ENCODE measurements at regions not wholly inside any gene's neighbourhood (a gene's known extent, or its start where the extent isn't known, plus 50 kb on each side); places are given as distances from the start of the nearest gene placed in this dataset.

DNA sequence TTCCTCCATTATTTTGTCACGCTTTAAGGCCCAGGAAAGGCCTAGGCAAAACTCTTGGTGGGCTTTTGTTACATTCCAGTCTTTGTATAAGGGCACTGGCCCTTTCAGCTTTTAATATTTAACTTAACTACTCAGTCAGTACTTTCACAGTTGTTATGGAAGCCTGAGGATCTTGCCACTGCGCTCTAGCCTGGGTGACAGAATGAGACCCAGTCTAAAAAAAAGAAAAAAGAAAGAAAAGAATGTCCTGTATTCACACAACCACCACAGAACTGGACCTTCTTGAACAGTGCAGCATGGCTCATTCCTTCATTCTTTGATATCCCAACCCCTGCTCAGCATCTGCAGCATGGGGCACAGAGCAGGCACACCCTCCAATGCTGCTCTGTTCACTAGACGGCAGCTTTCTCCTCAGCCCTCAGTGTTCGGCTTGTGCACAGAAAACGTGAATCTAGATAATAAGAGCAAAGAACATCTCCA, 59.6 kb upstream of the EPCAM start:
- TF ChIP-seq, protein P1, sequence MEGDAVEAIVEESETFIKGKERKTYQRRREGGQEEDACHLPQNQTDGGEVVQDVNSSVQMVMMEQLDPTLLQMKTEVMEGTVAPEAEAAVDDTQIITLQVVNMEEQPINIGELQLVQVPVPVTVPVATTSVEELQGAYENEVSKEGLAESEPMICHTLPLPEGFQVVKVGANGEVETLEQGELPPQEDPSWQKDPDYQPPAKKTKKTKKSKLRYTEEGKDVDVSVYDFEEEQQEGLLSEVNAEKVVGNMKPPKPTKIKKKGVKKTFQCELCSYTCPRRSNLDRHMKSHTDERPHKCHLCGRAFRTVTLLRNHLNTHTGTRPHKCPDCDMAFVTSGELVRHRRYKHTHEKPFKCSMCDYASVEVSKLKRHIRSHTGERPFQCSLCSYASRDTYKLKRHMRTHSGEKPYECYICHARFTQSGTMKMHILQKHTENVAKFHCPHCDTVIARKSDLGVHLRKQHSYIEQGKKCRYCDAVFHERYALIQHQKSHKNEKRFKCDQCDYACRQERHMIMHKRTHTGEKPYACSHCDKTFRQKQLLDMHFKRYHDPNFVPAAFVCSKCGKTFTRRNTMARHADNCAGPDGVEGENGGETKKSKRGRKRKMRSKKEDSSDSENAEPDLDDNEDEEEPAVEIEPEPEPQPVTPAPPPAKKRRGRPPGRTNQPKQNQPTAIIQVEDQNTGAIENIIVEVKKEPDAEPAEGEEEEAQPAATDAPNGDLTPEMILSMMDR (optimal IDR thresholded peaks at IDR 0.05 in 1 of 3, IDR thresholded peaks at IDR 0.05 in 1 of 3, conservative IDR thresholded peaks at IDR 0.05 in 1 of 3; ENCODE audit: extremely low read depth in 1 of 3, insufficient read depth in 2 of 3, low read length in 3 of 3), result no peak
- TF ChIP-seq EZH2 (IDR thresholded peaks at IDR 0.05; ENCODE audit: low read length), result no peak
